ENCODE measurements at regions not wholly inside any gene's neighbourhood (a gene's known extent, or its start where the extent isn't known, plus 50 kb on each side); places are given as distances from the start of the nearest gene placed in this dataset.

DNA sequence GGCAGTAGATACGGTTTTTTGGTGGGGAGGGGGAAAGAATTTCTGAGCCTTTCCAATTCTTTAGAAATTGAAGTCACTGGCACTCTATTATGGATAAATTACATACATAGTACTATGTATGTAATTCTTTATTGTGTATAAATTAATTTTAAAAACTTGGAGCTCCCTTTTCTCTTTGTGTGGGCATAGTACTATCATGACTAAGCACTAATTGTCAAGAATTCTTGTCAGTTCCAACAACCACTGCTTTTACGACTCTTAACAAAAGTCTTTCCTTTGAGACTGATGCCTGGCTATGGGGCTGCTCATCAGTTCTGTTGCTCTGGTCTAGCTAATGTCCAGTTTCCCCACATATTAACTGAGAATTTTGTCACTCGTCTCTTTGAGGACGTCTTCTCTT is 365.3 kb upstream of the RNF32 start:
- DNase-seq: no peak

DNA sequence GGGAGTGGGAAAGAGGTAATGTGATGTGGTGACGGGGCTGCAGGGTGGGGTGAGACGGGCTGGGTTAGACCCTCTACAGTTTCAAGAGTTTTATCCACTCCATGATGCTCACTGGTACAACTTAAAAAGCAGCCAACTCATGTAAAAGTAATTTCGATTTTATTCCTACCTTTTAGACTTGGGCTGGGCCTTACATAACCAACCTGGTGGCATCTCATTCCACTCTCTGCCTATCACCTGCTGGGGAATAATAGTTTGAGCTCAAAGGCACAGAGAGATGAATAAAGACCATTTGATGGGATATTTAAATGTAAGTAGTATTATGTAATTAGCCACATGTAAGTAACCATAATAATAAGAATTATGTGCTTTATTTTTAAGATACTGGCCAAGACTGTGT is 366.0 kb upstream of the RNF32 start:
- DNase-seq: no peak

DNA sequence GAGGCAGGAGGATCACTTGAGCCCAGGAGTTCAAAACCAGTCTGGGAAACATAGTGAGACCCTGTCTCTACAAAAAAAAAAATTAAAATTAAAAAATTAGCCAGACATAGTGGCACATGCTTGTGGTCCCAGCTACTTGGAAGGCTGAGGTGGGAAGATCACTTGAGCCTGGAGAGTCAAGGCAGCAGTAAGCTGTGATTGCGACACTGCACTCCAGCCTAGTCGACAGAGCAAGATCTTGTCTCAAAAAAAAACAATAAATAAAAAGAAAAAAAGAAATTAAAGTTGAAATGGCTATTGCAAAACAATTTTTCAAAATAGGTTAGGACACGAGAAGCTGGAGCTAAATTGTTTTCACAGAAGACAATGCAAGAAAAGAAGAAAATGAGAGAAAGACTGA is 379.0 kb upstream of the RNF32 start:
- no peak for DNase-seq

DNA sequence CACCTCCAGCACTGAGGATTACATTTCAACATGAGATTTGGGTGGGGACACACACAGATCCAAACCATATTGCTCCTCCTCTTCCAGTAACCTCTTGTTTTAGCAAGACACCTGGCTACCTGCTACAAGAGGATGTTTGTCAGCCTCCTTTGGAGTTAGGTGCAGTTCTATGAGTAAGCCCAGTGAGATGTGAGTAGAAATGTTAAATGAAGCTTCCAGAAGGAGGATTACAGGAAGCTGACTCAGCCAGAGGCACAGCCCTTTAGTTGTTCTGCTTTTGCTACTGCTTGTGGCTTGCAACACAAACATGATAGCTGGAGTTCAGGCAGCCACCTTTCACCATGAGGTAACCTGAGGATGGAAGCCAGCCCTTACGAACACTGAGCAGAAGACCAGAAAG is 382.7 kb upstream of the RNF32 start:
- DNase-seq: no peak

DNA sequence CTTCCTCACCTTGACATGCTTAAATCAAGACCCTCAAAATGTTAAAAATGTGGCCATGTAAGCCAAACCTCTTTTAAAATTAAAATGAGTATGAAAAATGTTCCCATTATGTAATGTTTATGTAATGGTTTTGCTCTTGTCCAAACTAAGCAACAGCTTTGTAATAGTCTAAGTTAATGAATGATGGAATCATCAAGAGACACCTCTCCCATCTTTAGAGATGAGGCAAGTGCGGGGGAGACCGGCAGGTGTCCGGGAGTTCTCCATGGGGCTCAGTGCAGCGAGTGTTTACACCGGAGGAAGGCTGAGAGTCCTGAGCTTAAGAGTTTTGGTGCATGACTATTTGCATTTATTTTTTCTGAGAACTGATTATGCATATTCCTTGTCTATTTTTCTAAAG is 384.9 kb upstream of the RNF32 start:
- DNase-seq: no peak

DNA sequence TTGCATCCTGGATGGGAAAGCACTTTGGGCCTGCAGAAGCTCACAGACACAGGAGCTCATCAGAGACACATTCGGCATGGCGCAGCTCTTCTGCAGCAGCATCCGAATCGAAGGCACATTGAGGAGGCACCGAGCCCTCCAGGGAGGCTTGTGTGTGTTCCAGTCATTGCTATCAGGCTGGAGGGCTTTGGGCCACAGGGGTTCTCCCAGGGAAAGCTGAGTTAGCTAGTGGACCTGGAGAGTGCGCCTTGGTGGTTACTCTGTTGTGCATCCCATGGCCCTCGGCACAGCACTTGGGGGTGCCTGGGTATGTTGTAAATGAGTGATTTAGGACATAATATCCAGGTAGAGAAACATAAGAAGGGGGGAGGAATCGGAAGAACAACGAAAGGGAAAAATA is 388.7 kb upstream of the RNF32 start:
- DNase-seq: no peak

DNA sequence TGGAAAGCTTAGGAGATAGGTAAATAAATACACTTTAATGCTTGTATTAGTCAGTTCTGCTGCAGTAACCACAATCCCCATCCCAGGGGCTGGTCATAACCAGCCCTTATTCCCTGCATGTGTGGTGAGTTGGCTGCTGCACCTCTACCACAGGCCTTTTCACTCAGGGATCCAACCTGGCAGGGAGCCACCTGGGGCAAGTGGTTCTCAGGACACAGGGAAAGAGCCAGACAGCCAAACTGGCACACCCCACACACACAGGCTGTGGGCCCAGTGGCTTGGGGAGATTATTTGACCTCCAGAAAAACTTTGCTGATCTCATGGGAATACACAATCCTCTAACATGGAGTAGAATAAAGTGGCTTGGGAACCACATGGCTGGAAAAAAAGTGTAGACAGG is 400.0 kb upstream of the RNF32 start:
- DNase-seq: no peak

DNA sequence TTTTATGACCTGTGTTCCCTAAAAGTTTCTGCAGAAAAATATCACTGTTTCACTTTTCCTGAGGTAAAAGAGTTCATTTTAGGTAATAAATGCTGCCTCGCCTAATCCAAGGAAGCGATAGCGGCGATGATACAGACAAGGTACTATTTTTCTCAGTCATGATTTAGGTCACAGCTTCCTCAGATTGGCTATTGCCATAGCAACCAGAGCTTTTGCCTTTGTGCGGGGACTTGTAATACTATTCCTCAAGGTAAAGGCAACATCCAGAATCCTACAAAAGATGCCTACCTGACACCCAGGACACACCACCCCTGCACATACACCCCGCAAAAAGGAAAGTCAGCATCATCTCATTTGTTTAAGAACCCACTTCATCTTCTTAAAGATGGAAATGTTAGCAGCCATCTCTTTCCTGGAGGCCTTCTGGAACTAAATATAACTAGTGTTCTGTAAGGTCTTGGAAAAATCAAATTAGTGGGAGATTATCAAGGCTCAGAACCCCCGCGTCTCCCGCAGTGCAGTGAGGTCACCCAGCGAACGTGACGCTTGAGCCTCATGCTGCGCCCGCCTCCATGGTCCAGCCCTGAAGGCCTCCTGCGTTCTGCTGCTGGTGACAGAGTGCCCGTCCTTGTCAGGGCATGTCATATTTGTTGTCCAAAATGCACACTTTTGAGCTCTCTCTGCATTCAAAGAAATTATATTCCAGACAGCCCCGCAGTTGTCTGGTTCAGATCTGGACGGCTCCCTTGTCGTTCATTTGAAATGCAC is 402.0 kb upstream of the RNF32 start:
- no peak for DNase-seq

DNA sequence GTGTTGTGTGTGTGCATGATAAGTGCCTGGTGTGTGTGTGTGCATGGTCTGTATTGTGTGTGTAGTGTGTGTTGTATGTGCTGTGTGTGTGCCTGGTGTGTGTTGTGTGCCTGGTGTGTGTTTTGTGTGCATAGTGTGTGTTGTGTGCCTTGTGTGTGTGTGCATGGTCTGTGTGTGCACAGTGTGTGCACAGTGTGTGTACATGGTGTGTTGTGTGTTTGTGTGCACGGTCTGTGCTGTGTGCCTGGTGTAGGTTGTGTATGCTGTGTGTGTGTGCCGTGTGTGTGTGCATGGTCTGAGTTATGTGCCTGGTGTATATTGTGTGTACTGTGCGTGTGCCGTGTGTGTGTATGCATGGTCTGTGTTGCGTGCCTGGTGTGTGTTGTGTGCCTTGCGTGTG is 403.0 kb upstream of the RNF32 start:
- DNase-seq: no peak

DNA sequence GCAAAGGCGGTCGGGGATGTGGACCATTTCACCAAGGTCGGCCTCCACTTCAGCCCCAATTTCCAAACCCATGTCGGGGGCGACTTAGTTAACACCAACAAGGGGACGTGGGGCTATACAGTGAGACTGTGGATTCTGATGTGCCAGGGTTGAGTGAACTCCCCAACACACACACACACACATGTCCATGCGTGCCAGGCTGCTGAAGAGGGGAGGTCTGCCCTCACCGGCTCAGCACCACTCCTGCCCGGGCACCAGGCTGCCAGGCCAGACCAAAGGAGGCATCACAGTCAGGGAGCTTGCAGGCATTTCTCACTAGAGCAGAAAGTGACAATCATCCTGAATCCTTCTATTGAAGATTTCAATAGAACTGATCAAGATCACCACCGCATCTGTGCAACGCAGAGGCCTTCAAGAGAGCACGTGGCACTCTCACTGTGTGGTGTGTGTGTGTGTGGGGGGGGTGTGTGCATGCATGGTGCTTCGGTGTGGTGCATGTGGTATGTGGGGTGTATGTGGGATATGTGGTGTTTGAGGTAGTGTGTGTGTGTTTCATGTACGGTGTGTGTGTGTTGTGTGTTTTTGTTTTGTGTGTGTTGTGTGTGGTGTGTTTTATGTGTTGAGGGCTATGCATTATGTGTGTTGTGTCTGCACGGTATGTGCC is 403.5 kb upstream of the RNF32 start:
- no peak for DNase-seq

DNA sequence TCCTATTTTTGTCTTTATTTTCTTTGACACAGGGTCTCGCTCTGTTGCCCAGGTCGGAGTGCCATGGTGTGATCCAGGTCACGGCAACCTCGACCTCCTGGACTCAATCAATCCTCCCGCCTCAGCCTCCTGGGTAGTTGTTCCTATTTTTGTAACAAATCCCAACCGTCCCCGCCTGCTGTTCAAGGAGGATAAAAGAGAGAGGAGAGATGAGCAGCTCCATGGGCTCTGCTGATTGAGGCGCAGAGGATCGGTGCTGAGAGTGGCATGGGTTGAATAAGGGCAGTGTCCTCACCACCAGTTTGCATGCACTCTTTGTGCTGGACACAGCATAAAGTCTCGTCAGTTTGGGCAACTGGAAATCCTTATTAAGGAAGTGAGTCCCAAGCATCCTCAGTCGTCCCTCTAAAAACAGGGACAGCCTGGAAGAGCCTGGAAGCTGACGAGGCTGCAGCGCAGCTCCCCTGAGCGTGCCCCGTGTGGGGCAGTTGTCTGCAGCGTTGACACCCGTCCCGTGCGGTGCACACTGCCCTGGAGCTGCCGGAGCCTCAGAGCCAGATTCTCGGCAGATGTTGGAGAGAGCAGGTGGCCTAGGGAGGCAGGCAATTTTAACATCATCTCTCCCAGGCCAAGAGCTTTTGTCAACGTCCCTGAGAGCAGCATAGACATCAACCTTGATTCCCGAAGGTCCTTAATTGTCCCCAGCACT is 404.2 kb upstream of the RNF32 start:
- DNase-seq: no peak

DNA sequence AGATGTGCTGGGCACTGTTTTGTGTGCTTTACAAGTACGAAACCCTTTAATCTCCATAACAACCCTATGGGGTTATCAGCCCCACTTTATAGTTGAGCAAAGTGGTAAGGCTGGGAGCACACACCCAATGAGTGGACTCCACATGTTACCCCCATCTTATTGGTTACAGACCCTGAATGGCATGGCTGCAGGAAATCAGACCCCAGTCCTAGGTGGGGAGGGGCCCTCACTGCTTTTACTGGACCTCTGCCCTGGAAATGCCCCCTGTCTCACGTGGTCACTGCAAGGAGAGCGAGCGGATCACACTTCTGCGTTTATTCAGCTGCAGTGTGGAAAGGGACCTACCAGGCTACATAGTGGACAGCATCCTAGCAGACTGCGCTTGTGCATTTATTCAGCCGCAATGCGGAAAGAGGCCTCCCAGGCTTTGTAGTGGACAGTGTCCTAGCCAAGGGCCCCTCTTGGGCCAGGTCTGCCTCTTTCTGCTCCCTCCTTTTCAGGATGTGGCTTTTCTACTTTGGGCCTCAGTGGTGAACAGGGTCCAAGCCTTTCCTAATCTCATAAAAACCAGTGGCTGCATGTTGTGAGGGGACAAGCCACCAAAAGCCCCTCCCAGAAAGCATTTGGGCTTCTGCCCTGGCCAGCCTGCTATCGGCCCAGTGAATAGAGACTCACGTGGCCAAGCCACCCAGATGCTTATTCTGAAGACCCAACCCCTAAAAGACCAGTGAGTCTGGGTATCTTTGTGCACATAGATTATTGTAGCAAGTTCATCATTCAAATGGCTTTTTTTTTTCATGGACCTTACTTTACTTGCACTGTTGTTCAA is 405.7 kb upstream of the RNF32 start:
- no peak for DNase-seq

DNA sequence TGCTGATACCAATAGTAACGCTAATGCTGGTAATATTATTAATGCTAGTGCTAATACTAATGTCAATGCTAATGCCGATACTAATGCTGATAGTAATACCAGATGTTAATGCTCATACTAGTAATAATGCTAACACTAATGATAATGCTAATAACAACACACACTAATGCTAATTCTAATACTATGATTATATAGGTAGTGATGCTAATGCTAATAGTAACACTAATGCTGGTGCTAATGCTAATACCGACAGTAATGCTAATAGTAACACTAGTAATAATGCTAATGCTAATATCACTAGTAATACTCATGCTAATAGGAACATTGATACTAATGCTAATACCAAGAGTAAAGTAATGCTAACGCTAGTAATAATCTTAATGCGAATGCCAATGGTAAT is 406.4 kb upstream of the RNF32 start:
- no peak for DNase-seq

DNA sequence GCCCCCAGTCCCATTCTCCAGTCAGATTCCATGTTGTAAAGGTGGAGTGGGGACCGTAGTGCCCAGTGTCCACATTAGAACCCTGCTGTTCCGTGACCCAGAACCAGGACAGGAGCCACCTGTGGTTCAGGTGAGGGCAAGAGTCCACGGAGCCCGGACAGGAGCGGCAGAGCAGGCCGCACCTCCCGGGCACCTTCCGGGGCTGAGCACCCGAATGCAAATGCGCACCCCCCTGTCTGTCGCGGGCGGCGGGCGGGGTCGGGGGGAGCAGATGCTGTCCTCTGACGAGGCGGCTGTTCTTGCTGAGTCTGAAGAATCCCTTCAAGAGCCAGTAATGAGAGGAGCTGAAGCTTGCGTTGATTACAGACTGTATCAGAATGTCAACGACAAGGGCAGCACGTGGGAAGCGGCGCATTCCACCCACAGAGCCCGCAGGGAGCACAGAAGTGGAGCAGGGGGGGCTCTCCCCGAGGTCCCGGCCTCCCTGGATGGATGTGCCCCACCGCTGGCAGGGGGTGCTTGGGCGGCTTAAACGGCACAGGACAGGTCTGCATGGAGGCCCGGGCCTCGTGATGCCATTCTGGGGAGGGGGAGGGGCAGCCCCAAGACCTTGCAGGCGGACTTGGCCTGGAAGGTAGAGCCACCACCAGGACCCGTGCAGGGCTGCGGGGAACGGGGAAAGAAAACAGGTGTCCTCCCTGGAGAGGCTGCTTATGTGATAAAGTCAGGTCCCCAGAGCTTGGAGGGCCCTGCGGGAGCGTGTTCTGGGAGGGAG is 407.5 kb upstream of the RNF32 start:
- DNase-seq: no peak

DNA sequence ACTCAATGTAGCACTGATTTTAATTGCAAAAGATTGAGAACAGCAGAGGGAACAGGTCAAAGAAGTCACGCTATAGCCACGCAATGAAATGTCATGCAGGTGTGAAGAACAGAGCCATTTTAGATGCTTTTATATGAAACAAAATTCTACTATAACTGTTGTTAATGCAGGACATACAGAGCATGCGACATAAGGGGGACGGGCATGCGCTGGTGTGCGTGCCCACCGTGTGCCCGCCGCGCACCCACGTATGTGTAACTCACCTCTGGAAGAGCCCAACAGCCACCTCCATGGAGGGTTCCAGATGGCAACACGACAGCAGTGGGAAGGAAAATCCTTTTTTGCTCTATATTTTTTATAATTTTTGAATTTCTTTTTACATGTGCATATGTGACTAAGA is 410.0 kb upstream of the RNF32 start:
- DNase-seq: no peak

DNA sequence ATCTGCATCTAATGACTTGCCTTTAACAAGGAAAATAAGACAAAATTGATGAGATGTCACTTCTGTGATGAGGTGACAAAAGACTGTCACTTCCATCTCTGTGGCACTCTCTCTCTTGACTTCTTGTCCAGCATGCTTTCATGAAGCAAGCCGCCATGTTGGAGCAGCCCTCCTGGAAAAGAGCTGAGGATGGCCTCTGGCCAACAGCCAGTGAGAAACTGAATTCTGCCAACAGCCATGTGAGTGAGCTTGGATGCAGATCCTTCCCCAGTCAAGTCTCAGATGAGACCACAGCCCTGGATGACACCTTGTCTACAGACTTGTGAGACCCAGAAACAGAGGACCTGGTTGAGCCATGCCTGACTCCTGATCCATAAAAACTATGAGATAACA is 412.6 kb upstream of the SHH start:
- no peak for DNase-seq

DNA sequence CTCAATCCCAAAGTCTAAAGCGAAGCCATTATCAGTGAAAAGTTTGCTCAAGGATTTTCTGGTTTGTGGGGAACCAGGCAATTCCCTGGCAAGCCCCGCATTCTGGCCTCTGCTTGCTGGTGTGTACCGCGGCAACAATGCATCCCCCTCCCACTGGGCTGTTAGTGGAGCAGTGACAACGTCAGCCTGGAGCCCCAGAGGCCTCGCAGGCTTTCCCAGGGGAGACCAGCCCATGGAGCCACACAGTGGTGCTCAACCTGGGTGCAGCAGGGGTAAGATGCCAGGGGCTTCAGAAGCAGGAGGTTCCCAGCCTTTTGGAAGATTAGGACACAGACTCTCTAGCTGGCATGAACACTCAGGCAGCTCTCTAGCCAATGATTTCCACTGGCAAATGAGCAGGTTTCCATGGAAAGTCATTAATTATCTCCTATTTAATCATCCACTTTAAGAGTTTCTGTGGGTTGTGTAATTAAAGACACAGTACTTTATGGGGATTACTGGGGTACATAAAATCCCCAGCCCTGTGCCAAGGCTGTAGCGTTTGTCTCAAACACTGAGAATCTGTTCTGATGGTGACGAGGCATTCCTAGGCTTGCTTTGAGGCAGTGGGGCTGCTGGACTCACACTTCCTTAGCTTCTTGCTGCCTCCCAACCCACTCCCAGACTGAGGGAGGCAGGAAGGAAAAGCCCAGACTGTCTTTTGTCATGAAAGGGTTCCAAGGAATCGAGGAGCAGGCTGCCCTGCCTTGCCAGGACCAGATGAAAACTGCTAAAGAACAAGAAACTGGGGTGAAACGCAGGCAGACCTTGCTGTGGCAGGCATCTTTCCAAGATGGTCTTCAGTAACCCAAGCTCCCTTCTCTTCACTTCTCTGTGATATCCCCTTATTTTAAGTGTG is 411.9 kb upstream of the SHH start:
- no peak for DNase-seq

DNA sequence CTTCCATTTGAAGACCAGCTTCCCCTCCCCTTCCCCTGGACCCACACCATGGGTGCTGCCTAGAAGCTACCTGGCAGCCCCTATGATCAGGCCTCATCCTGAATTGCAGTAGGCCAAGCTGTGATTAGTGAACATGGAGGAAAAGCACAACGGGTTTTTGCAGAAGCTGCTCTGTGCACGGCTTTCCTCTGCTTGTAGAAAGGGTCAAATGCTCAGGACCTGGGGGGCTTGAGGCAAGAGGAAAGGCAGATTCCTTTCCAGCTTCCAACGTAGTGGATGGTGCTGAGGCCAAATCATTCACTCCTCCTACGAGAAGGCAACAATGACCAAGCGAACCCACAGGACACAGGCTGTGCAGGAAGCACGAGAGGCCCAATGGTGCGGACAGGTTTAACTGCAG is 410.3 kb upstream of the SHH start:
- DNase-seq: no peak

DNA sequence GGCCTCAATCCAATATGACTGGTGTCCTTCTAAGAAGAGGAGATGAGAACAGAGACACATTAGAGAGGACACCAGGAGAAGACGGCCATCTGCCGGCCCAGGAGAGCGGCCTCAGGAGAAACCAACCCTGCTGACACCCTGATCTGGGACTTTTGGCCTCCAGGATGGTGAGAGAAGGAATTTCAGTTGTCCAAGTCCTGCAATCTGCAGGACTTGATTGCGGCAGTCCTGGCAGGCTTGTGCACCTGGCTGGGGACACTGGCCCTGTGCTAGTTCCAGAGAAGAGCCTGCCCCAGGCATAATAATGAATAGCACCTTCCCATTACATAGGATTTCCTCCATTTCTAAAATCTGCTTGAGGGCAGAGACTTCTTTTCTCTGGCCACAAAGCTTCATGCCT is 409.9 kb upstream of the SHH start:
- DNase-seq: no peak

DNA sequence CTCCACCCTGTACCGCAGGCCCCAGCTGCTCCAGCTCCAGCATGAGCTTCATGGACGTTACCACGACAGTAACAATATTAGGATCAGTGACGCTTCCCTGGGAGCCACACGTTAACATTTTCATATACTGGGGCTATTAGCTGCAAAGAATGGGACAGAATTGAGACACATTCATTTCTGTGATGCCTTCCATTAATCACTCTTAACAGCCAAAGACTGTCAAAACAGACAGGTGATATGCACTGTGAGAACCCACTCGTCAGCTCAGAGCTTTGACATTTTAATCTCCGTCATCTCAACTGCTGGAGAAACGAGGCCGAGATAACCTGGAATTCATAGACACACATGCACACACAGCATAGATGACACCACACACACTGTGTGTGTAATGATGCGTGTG is 408.4 kb upstream of the SHH start:
- DNase-seq: no peak

DNA sequence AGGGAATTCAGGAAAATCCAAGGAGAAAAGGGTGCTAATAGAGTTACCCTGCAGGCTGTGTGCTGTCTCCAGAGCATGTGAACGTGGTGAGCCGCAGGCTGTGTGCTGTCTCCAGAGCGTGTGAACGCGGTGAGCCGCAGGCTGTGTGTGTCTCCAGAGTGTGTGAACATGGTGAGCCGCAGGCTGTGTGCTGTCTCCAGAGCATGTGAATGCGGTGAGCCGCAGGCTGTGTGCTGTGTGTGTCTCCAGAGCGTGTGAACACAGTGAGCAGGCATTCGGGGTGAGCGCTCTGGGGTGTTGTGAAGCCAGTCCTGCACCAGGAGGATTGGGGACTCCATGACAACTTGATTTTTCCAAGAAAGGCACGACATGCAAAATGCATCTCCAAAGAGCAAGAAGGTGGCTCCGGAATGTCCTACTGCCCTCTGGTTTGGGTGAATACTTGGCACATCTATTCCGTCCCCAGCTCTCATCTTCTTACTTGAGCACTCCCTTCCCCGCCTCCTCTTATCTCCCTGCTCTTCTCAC is 407.9 kb upstream of the SHH start:
- DNase-seq: no peak
